IPS DF 4.7 (cell line): ENCODE measurements at regions not wholly inside any gene's neighbourhood (a gene's known extent, or its start where the extent isn't known, plus 50 kb on each side); places are given as distances from the start of the nearest gene placed in this dataset.

ENCODE experiments used
- DNase-seq: peaks from one replicate; pipeline ENCODE4 v3.0.0-alpha.2; 2013; ENCODE audit warnings: low spot score; ENCODE audit errors: extremely low read depth

GRCh38 chr11:33417121-33417520 is 159.9 kb downstream of the HIPK3 start:
- no peak for DNase-seq

- no peak for DNase-seq
Observed at GRCh38 chr11:33413301-33413700, 156.1 kb downstream of the HIPK3 start.

- no peak for DNase-seq
Observed at GRCh38 chr11:33412241-33412640, 155.1 kb downstream of the HIPK3 start.

GRCh38 chr11:33411751-33412150 is 154.6 kb downstream of the HIPK3 start:
- no peak for DNase-seq

- DNase-seq: no peak
Observed at GRCh38 chr11:33410086-33410765, 153.0 kb downstream of the HIPK3 start.
